ENCODE measurements at regions not wholly inside any gene's neighbourhood (a gene's known extent, or its start where the extent isn't known, plus 50 kb on each side); places are given as distances from the start of the nearest gene placed in this dataset.

DNA sequence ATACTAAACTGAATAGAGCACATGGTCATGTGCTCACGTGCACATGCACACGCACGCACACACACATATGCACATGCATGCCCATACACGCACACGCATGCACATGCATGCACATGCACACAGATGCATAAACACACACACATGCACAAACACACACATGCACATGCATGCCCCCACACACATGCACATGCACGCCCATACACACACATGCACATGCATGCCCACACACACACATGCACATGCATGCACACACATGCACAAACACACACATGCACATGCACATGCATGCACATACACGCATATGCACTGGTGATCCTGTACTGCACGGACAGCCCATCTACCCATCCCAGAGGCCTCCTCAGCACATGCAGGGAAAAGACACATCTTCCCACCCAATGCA lies 426.6 kb downstream of the OCA2 start:
- DNase-seq (ENCODE audit: insufficient read length, low spot score) (no peak), FAIRE-seq (no peak)

DNA sequence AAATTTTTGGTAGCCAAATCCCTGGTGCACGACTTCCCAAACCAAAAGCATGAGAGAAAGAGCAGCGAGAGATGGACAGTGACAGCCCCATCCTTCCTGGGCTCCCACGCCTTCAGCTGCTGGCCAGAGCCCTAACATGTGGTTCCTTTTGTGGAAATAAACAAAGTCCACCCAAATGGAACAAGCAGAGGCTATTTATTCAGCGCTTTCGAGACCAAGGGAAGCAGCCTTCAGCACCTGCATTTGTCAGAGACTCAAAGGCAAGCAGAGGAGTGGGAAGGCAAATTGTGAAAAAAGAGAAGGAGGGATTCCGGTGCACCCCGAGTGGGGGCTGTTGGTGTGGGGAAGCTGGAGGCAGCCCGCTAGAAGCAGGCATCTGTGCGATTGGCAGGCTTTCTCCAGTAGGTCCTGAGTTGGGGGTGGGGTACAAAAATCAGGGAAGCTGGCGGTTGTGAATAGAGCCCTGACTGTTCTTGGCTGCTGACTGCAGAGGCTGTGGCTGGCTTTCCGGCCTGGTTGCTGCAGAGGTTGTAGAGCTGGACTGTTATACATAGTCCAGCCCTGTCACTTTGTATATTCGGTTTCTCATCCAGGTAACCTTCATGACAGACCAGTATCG lies 427.2 kb downstream of the OCA2 start:
- FAIRE-seq, result no peak
- no peak for DNase-seq (ENCODE audit: insufficient read length, low spot score)

DNA sequence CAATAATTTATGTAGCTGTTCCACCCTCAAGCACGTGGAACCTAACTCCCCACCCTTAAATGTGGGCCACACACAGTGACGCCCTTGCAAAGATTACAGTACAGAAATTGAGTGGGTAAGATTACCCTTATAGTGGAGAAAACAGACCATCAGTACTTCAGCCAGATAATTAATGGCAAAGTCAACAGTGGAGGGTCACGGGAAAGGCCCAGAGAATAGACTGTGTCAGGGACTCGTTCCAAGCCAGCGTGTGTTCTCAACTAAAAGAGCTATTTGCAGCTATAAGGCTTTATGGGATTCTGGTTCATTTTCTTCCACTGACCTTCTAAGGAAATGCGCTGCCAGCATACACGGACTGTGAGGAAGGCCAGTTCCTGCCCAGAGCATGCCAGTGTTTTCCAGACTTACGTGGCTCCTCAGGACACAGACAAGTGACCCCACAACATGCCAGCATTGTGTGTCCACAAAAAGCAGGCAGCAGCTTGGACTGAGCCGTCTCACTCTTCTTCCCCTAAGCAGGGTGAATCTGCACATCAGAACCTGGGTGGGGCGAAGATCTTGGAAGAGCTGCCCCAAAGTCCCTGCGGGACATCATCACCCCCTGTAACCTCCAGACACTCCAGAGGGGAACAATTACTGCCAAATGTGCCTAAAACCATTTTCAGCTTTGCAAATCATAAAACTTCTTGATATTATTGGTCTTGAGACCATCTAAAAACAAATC lies 428.5 kb downstream of the OCA2 start:
- no peak for DNase-seq (ENCODE audit: insufficient read length, low spot score)
- no peak for FAIRE-seq

DNA sequence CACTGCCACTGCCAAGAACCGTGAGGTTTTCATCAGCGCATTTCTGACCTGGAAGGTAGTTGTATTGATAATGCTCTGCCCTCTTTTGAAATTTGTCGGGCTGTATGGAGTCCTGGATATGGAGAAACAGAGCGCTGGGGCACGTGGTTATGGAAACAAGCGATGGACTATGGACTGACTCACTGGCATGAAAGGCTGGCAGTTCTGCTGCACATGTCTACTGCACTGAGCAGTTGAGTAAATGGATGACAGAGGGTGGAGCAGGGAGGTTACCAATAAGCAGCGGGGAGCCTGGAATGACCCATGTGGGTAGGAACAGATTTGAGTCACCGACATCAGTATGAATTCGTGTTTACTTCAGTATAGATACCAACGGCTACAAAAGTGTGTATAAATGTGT lies 429.5 kb downstream of the OCA2 start:
- DNase-seq (ENCODE audit: insufficient read length, low spot score) (no peak), FAIRE-seq (no peak)

DNA sequence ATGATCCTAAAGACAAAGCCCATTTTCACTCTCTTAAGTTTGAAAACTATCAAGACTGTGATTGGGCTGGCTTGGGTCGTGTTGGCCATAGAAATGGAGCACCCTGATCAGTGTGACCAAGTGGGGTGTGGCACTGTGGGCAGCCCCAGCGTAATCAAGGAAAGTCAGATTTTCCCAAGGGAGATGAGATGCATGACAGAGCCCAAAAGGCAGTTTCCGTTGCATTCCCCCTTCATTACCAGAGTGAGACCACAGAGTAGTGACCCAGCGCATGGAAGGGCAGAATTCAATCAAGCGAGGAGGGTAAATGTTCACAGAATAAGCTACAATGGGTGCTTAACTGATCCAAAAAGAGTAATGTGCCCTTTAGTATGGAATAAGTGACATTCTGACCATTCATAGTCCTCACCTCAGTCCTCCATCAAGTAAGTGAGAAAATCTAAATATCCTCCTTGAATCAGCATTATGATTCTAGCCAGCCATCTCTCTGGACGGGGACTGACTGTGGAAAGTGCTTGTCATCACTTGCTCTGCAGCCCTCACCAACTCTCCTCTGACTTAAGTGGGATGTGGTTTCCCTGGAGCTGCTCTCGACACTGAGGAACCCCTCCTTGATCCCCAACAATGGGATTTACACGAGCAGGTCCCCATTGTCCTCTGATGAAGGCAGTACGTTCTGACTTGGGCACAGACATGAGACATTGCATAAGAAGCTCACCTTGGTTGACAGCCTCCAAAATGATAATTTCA lies 430.5 kb downstream of the OCA2 start:
- no peak for DNase-seq (ENCODE audit: insufficient read length, low spot score)
- FAIRE-seq, result no peak

DNA sequence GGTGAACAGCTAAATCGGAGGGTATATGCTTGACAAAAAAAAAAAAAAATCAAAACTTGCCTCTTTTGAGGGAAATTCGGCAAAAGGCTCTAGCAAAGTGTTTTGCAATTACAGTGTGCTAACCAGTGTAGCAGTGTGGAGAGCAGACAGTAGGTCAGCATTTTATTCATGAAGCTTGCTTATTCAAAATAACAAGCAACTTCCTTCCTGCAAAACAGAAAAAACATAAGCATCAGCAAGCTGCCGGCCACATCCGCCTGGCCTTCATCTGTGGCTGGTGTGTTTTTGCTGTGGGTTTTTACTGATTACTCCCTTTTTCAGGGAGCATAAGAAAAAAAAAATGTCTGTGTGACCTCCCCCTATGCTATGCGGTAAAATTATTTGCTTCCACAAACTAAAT lies 434.1 kb downstream of the OCA2 start:
- DNase-seq (ENCODE audit: insufficient read length, low spot score) (no peak), FAIRE-seq (no peak)

DNA sequence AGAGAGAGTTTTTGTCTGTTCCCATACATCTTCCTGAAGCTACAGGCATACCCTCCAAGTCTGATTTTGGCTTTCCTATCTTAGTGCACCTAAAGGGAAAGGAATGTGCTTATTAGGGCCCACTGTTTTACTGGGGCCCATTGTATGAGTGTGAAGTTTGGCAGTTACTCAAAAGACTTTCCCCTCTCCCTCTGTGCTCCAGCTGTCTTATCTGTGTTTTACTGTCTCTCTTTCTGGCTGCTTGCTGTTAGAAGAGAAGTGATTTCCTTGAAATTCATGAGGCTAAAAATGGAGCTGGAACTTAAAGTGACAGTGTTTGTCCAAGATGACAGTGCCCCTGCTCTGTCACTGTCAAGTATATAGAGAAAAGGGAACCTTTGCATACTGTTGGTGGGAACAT lies 436.2 kb downstream of the OCA2 start:
- FAIRE-seq, result no peak

DNA sequence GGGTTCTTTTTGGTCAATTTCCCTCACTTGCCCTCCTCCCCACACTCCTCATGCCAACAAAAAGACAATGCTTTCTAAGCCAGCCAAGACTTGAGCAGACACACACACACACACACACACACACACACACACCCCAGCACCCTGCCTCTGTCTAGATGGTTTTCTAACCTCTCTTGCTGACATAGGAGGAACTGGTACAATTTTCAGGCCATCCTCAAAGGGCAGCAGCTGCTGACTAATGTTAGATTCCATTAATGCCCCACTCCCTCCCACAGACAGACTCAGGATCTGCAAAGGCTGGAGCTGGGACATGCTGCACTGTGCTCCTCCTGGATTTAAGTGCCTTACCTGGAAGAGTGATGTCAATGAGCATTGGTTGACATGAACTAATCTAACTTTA lies 438.4 kb downstream of the OCA2 start:
- DNase-seq (ENCODE audit: insufficient read length, low spot score), result no peak
- FAIRE-seq, result no peak

More for the DNA sequence above, 436.2 kb downstream of the OCA2 start:
- DNase-seq (ENCODE audit: insufficient read length, low spot score), result no peak

DNA sequence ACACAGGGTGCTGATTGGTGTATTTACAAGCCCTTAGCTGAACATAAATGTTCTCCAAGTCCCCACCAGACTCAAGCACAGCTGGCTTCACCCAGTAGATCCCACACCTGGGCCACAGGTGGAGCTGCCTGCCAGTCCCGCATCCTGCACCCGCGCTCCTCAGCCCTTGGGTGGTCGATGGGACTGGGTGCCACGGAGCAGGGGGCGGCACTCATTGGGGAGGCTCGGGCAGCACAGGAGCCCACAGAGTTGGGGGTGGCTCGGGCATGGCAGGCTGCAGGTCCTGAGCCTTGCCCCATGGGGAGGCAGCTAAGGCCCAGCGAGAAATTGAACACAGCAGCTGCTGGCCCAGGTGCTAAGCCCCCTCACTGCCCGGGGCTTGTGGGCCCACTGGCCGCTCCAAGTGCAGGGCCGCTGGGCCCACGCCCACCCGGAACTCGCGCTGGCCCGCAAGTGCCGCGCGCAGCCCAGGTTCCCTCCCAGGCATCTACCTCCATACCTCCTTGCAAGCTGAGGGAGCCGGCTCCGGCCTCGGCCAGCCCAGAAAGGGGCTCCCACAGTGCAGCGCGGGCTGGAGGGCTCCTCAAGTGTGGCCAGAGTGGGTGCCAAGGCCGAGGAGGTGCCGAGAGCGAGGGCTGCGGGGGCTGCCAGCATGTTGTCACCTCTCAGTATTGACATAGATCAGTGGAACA lies 442.7 kb downstream of the OCA2 start:
- FAIRE-seq, result no peak
- DNase-seq (ENCODE audit: insufficient read length, low spot score), result no peak

DNA sequence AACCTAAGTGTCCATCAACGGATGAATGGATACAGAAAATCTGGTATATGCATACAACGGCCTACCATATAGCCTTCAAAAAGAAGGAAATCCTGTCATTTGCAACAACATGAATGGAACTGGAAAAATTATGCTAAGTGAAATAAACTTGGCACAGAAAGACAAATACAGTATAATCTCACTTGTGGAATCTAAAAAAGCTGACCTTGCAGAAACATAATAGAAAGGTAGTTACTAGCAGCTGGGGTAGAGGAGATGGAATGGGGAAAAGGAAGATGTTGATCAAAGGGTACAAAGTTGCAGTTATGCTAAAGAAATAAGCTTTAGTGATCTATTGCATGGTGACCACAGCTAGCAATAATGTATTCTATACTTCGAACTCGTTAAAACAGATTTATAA lies 444.1 kb downstream of the OCA2 start:
- no peak for DNase-seq (ENCODE audit: insufficient read length, low spot score)
- no peak for FAIRE-seq

DNA sequence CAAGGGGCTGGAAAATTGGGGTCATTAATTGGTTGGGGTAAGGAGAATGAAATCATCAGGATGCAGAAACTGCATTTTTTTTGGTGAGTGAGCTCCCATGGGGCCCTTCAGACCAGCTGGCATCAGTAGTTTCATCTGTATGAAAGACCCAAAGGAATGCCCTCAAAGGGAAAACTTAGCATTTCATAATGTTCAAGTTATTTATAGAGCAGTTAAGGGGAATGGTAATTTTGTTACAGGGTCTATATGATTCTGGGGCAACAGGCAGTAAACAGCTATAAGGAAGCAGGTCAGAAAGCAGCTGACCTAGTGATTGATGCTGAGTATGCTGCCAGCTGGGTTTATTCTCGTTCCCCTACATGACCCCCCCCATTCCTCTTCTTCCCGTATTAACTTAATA lies 448.9 kb downstream of the OCA2 start:
- no peak for DNase-seq (ENCODE audit: insufficient read length, low spot score)
- FAIRE-seq, result no peak

DNA sequence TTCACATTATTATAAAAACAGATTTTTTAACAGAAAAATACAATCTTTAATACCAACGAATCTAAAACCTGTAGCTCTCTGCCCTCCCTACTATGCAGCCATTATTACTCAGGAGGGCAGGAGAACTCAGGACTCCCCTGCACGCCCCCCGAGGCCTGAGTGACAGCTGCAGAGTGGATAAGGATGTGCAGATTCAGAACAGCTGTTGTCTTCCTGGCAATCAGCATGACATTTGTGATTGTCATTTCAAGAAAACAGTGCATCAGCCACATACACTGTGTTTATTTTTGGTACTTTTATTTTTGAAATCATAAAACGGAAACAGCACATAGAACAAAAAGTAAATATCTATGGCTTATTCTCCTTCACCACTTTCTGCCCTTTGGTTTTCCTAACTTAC lies 450.8 kb downstream of the OCA2 start:
- no peak for FAIRE-seq
- DNase-seq (ENCODE audit: insufficient read length, low spot score), result no peak

DNA sequence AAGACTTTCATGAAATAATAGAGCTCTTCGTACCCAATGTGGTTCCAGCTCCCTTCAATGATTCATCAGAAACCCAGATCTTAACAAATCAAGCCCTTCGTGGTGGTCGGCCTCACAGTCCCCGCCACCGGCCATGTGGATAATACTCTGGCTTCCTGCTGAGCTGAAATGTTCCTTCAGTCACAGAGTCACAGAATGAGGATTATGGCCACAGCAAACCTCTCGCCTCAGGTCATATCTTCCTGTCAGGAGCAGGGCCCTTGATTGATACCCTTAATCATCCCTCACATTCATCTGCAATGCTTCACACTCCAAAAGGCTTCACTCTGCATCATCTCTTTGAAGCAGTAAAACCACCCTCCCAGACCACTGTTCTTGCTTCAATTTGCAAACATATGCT lies 452.6 kb downstream of the OCA2 start:
- DNase-seq (ENCODE audit: insufficient read length, low spot score) (no peak), FAIRE-seq (no peak)

DNA sequence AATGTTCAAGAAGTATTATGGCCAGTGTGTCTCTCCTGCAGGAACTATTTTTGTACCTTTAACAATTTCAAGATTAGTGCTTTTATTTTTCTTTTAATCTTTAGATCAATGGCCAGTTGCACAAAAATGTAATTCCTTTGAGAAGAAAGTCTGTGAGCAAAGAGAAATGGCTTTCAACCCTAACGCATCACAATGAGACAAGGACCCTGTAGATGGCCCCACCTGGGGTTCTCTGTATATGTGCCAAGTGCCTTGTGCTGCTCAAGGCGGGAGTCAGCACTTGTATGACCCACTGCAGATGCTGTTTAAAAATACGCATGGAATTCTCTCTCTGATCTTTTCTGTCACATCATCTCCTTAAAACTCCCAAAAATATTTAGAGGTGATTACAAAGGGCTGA lies 453.4 kb downstream of the OCA2 start:
- DNase-seq (ENCODE audit: insufficient read length, low spot score), result no peak
- FAIRE-seq, result no peak

DNA sequence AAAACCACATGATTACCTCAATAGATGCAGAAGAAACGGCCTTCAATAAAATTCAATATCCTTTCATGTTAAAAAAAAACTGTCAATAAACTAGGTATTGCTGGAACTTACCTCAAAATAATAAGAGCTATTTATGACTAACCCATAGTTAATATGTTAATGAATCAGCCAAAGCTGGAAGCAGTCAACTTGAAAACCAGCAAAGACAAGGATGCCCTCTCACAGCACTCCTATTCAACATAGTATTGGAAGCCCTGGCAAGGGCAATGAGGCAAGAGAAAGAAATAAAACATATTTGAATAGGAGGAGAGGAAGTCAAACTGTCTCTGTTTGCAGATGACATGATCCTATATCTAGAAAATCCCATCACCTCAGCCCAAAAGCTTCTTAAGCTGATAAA lies 456.1 kb downstream of the OCA2 start:
- no peak for DNase-seq (ENCODE audit: insufficient read length, low spot score)
- FAIRE-seq, result no peak

DNA sequence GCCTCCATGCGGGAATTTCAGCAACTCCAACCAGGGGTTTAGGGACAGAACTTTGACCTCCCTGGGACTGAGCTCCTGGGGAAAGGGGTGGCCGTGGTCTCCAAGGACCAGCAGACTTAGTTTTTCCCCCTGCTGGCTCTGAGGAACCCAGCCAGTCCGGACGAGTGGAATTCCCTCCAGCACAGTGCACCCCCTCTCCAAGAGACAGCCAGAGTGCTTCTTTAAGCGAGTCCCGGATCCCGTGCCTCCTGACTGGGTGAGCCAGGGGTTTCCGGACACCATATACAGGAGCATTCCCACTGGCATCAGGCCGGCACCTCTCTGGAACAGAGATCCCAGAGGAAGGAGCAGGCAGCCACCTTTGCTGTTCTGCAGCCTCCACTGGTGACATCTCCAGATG lies 459.5 kb downstream of the OCA2 start:
- DNase-seq (ENCODE audit: insufficient read length, low spot score), result no peak
- no peak for FAIRE-seq

DNA sequence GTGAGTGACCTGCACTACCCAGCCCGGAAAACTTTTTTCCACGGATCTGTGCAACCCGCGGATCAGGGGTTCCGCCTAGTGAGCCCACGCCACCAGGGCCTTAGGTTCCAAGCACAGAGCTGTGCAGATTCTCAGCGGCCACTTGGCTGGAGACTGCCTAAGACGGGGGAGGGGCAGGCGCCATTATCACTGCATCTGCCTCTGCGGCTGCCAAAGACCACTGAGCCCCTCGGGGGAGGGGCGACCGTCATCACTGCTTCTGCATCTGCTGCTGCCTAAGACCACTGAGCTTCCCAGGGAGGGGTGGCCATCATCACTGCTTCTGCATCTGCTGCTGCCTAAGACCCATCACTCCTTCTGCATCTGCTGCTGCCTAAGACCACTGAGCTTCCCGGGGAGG lies 460.2 kb downstream of the OCA2 start:
- DNase-seq (ENCODE audit: insufficient read length, low spot score), result no peak

DNA sequence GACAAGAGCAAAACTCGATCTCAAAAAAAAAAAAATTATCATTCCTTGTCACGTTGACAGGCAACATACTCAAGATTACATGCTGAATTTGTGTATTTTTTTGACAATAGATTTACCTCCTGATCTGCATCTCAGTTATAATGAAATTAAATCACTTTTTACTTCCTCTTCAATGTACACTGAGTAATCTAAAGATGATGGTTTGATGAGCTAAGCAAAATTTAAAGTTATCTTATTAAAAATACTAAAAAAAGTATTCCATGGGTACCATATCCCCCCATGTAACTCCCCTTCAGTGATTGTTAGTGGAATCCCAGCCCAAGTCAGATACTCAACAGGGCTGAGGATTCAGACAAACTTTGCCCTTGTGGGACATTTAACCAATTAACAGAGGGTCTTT lies 463.2 kb downstream of the OCA2 start:
- FAIRE-seq (no peak), DNase-seq (ENCODE audit: insufficient read length, low spot score) (no peak)

More for the DNA sequence above, 460.2 kb downstream of the OCA2 start:
- no peak for FAIRE-seq

DNA sequence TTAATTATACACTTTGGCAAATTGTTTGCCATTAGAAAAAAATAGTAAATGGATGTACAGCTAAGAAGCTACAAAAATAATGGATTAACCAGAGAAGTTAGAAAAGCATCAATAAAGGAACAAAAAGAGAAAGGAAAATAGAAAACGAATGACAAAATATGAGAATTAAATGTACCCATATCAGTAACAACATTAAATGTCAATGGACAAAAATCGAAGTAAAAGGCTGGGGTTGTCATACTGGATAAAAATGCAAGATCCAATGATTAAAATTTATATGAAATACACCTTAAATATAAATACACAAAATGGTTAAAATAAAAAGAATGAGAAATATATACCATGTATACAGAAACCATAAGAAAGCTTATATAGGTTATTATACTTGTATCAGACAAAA lies 470.6 kb downstream of the OCA2 start:
- FAIRE-seq (no peak), DNase-seq (ENCODE audit: insufficient read length, low spot score) (no peak)

DNA sequence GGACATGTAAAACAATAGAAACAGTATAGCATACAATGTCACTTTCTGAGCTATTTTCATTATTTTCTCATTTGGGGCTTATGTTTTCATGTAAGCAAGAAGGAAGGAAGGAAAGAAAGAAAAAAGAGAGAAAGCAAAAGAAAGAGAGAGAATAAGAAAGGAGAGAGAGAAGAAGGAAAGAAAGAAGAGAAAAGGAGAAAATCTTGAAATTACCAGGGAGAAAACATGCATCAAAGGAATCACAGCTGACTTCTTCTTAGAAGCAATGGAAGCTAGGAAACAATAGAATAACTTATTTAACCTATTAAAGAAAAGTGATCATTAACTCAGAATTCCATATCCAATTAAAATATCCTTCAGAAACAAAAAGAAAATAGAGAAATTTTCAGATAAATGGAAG lies 471.5 kb downstream of the OCA2 start:
- DNase-seq (ENCODE audit: insufficient read length, low spot score) (no peak), FAIRE-seq (no peak)

DNA sequence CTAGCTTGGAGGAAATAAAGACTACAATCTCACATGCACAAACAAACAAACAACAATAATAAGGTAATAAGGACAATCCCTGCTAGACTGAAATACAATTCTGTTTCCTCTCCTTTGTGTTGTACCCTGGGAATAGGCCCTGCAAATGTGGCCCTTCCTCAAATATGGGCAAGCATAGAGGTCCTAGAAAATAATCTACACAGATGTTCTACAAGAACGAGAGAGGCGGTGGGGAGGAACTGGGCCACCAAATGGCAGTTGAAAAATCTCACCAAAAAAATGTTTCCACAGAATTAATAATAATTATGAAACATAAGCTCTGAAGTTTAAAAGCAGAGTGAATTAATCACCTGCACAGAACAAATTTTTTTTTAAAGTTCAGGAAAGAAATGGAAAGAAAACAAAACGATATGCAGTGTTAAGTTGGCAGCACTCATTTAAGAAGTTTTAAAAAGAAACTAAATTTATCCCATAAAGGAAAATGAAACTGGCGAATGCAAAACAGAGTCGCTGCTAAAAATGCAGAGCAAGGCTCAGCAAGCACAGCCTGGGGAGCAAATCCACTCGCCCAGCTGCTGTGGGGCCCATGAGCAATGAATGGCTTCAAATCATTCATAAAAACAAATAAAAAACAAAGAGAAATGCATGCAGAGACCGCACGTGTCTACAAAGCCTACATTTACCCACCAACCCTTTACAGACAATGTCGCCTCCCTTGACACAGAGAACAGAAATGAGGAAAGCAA lies 475.4 kb downstream of the OCA2 start:
- FAIRE-seq (no peak), DNase-seq (ENCODE audit: insufficient read length, low spot score) (no peak)
